COR-L47 (cell line): ENCODE measurements at regions not wholly inside any gene's neighbourhood (a gene's known extent, or its start where the extent isn't known, plus 50 kb on each side); places are given as distances from the start of the nearest gene placed in this dataset.
"Not testable (repeated sequence)": the region's sequence is repeated elsewhere in the genome, so short reads cannot be mapped to it uniquely, and the experiment has no call there.

Experiments used
- DNase-seq: peaks from one replicate; lab custom pipeline; 2025; lab: John Stamatoyannopoulos, UW

GRCh38 chr5:98128271-98128670, 645.2 kb upstream of the RGMB start:
- DNase-seq = no peak

GRCh38 chr5:98128846-98129245, 644.6 kb upstream of the RGMB start:
- DNase-seq = no peak

DNA sequence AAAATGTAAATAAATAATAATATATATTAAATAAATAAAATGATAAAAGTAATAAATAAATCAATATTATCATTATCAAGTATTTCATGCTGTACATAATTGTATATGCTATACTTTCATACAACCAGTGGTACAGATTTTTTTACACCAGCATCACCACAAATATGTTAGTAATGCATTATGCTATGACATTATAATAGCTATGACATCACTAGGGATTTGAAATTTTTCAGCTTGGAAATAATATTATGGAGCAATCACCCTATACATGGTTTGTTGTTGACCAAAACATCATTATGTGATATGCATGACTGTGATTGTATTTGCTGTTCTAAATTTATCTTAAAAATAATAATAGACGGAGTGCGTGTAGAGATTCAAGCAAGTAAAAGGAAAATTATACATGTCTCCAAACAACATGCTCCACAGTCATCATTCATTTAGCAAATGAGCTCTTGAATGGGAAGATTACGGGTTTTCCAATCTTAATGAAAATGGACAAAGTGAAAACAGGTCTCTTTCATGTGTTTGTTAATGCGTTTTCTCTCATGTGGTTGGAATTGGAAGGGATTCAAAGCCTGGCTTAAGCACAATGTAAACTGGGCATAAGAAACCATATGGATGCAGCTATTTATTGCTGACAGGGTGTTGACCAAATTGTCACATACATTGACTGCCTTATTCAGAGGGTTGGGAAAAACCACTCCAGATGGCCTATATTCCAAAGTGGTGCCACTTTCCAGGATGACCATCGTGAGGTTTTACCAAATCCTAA, 643.0 kb upstream of the RGMB start:
- DNase-seq = no peak

DNA sequence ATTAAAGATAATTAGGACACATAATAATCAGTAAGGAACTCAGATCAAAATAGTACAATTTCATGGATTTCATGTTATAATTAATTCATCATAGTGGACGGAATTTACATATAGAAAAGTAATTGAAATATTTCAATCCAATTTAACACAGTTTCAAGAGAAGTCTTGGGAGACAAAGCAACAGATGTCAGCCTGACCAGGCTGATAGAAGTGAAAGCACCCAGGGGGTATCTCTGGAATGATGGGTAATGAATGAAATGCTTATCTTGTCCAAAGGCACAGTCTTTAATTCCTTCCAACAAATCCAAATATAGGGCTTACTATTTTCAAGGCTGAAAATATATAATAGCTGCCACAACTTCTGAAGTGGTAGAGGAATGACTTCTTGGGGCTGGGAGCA, 629.3 kb upstream of the RGMB start:
- no peak for DNase-seq

GRCh38 chr5:98144710-98145109, 628.8 kb upstream of the RGMB start:
- no peak for DNase-seq

DNA sequence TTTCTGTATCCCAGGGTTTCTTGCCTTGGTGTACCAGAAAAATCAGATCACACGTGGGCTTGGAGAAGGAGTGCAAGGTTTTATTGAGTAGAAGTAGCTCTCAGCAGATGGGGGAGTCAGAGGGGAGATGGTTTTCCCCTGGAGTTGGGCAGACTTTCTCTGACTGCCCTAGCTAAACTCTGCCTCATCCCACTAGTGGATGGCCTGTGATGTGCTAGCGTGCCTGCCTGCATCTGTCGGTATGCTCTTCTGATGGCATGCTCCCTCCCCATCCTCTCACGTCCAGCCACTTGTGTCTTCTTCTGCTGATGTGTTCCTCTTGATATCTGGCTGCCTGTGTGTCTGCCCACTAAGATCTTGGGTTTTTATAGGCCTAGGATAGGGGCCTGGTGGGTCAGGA, 616.1 kb upstream of the RGMB start:
- no peak for DNase-seq

DNA sequence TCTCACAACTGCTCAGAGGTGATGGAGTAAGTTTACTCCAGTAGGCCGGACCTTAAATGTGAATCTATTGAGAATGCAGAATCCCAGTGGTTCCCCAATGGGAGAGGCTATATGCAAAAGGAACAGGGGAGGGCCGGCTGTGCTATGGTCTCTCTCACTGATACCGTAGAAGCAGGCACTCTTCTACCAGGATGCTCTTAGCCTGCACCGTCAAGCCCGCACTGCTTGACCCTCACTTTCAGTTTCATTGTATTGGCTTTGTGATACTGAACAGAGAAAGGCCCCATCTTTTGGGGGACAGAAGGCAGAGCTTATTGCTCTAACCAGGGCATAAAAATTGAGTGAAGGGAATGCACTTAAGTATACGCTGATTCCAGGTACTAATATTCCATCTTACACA, 615.0 kb upstream of the RGMB start:
- no peak for DNase-seq

DNA sequence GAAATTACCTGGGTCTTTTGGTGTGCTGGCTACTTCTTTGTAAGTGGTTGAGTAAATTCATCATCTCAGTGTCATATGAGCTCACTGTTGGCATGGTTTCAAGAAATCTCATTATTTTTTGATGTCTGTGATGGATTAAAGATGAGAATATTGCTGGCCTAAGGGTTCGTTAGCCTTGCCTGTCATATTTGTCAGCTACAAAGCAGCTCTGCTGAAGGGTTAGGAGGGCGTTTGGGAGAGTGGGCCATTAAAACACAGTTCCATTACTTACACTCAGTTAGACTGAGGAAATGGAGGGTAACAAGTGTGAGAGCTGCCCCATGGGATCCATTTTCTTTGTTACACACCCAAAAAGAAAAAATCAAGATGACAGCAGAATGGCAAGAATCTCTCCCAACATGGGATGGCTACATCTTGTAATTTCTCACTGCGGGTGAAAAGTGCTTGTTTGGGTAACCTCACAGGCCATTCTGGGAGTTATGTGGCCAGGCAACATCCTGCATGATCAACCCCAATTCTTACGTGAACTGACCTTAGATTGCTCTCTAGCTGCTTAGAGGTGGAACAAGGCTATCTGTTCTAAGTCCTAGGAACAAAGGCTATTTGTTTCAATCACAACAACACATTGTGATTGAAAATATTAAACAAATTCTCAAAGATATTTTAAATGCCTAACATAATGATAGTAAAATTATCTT, 609.5 kb upstream of the RGMB start:
- no peak for DNase-seq

DNA sequence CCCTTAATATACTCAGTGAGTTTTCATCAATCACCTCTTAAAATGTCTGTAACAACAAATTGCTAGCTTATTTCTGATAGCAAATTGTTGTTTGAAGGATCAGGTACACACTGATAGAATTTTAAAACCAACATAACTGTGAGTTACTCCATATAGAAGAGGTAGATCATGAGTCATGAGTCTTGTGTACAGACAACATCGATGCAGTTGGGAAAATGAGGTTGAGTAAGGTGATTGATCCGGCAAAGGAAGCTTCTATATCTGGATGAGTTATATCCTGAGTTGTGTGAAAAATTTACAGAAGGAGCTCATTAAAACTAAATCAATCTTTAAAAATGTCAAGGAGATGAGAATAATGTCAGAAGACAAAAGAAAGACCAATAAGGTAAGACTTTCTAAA, 604.6 kb upstream of the RGMB start:
- no peak for DNase-seq

GRCh38 chr5:98170994-98171393, 602.5 kb upstream of the RGMB start:
- no peak for DNase-seq

GRCh38 chr5:98173334-98173733, 600.1 kb upstream of the RGMB start:
- DNase-seq = no peak

- DNase-seq = no peak
Observed at GRCh38 chr5:98175474-98175873, 598.0 kb upstream of the RGMB start.

DNA sequence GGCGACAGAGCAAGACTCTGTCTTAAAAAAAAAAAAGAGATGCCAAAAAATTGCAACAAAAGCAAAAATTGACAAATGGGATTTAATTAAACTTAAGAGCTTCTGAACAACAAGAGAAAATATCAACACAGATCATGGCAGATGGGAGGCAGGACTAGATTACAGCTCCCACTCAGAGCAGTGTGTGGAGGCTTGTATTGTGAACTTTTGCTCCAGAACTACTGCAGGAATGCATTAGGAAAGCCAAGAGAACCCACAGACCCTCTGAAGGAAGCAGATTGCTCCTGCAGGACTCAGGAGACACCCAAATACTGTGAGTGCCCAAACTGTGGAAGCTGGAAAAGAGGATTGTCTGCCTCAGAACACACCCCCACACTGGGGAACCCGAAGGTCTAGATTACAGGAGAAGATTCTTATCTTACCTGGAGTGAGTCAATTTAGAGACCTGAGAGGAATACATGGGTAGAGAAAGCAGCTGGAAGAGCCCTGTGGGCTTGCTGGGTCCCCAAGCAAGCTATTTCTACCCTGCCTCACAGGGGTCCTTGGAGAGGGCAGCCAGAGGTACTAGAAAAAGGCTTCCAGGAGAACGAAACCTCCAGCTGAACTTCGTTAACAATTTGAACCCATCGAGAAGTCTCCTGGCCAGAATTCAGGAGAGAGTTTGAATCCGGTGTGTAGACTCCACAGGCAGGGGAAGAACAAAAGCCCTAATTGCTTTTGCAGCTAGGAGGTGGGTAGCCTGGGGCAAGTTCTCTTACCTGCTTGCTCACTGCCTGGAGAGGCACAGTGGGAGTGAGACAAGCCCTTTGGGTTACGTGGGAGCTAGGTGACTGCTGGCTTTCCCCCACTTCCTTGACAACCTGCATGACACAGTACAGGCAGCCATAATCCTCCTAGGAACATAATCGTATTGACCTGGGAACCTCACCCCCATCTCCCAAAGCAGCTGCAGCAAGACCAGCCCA, 593.4 kb upstream of the RGMB start:
- peak; percentile 55 for DNase-seq

- no peak for DNase-seq
Observed at GRCh38 chr5:98186128-98186527, 587.3 kb upstream of the RGMB start.

DNA sequence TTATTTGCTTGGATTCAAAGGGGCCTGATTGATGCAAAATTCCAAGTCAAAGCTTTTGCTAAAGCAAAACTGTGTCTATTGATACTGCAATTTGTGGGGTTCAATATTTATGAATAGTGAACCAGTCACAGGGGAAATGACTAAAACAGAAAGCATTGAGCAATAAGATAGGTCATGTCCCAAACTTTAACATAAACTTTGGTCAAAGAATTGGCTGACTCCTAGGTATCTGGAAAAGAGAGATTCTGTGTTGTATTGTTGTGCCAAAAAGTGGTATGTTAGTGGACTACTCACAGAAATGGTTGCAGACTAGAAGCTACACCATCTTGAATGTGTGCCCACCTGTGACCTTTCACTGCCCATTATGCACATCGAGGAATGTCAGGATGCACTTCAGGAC, 585.5 kb upstream of the RGMB start:
- DNase-seq = no peak

- DNase-seq = not testable (repeated sequence)
Observed at GRCh38 chr5:98190344-98190743, 583.1 kb upstream of the RGMB start.

DNA sequence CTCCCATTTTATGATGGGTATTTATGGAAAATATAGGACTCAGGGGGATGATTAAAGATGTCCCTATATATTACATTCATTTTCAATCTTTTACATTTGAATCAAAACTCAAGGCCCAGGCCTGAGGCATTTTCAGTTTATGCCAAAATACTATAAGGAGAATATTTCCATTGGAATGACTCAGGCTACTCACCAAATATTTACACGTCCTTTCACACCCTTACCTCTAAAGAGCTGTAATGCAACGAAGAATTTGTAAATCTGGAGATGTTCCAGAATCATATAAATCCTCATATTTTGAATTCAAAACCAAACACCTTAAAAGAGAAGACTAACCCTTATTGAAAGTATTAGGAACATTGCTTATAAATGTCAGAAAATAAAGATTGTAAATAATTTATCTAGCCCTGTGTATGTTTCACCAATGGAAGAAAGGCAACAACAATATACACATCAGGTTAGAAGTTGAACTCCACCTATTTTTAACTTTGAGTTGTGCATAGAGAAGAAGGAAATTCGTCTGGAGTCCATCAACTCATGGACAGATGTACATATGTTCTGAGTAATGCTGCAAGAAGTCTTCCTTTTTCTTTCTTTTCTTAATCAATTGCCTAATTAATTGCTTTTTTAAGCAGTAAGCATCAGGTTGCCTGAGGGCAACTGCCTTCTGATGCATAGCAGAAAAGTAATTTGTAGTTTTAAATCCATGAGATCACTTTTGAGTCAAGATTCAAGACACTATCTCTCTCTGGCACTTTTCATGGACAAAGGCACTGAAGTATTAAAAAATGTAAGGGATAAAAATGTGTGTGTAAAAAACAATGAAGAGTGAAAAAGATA, 579.3 kb upstream of the RGMB start:
- no peak for DNase-seq

- no peak for DNase-seq
Observed at GRCh38 chr5:98200726-98201541, 572.5 kb upstream of the RGMB start.

GRCh38 chr5:98204798-98205197, 568.7 kb upstream of the RGMB start:
- DNase-seq = no peak

GRCh38 chr5:98205691-98206461, 567.6 kb upstream of the RGMB start:
- peak; percentile 23 for DNase-seq
